ENCODE measurements at regions not wholly inside any gene's neighbourhood (a gene's known extent, or its start where the extent isn't known, plus 50 kb on each side); places are given as distances from the start of the nearest gene placed in this dataset.
A peak's percentile ranks its signal among the peaks of the same experiment; 100 is the strongest.

GRCh38 chr13:70249332-70250064, 141.2 kb upstream of the KLHL1 start (continued):
- TF ChIP-seq, protein P1, sequence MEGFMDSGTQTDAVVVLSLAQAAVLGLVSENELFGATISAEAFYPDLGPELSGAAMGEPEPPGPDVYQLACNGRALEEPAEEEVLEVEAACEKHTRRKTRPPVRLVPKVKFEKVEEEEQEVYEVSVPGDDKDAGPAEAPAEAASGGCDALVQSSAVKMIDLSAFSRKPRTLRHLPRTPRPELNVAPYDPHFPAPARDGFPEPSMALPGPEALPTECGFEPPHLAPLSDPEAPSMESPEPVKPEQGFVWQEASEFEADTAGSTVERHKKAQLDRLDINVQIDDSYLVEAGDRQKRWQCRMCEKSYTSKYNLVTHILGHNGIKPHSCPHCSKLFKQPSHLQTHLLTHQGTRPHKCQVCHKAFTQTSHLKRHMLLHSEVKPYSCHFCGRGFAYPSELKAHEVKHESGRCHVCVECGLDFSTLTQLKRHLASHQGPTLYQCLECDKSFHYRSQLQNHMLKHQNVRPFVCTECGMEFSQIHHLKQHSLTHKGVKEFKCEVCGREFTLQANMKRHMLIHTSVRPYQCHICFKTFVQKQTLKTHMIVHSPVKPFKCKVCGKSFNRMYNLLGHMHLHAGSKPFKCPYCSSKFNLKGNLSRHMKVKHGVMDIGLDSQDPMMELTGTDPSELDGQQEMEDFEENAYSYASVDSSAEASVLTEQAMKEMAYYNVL (CRISPR knock-in tag; IDR thresholded peaks at IDR 0.05; ENCODE audit: borderline replicate concordance): peak; percentile 36; the same call in 1 of the 2 replicates
- TF ChIP-seq ZSCAN22 (CRISPR knock-in tag; IDR thresholded peaks at IDR 0.05): no peak
- TF ChIP-seq ELF3 (CRISPR knock-in tag; IDR thresholded peaks at IDR 0.05): 0 out of 2 replicates have a peak, but pooled peaks have one; percentile 42
- no peak for TF ChIP-seq ATF7-NPFF (CRISPR knock-in tag; IDR thresholded peaks at IDR 0.05; ENCODE audit: low read depth)
- no peak for TF ChIP-seq ZNF550 (CRISPR knock-in tag; IDR thresholded peaks at IDR 0.05; ENCODE audit: borderline replicate concordance)
- no peak for TF ChIP-seq KLF13 (CRISPR knock-in tag; IDR thresholded peaks at IDR 0.05)
- TF ChIP-seq JUND (CRISPR knock-in tag; IDR thresholded peaks at IDR 0.05): no peak
- peak; percentile 71 for TF ChIP-seq FOSL1 (CRISPR knock-in tag; IDR thresholded peaks at IDR 0.05; ENCODE audit: borderline replicate concordance)
- TF ChIP-seq POLR2G (IDR thresholded peaks at IDR 0.05; ENCODE audit: low read depth, low read length): no peak
- TF ChIP-seq CENPBD1 (CRISPR knock-in tag; IDR thresholded peaks at IDR 0.05; ENCODE audit: borderline replicate concordance, low read depth): no peak
- TF ChIP-seq ZFP90 (CRISPR knock-in tag; IDR thresholded peaks at IDR 0.05; ENCODE audit: borderline replicate concordance): no peak
- TF ChIP-seq POGZ (CRISPR knock-in tag; IDR thresholded peaks at IDR 0.05): peak; percentile 26; the same call in 1 of the 2 replicates
- peak; percentile 85; the same call in 1 of the 2 replicates for TF ChIP-seq SOX5 (CRISPR knock-in tag; IDR thresholded peaks at IDR 0.05; ENCODE audit: borderline replicate concordance)
- no peak for TF ChIP-seq ZFX (CRISPR knock-in tag; IDR thresholded peaks at IDR 0.05; ENCODE audit: low read depth)
- TF ChIP-seq, protein P2, sequence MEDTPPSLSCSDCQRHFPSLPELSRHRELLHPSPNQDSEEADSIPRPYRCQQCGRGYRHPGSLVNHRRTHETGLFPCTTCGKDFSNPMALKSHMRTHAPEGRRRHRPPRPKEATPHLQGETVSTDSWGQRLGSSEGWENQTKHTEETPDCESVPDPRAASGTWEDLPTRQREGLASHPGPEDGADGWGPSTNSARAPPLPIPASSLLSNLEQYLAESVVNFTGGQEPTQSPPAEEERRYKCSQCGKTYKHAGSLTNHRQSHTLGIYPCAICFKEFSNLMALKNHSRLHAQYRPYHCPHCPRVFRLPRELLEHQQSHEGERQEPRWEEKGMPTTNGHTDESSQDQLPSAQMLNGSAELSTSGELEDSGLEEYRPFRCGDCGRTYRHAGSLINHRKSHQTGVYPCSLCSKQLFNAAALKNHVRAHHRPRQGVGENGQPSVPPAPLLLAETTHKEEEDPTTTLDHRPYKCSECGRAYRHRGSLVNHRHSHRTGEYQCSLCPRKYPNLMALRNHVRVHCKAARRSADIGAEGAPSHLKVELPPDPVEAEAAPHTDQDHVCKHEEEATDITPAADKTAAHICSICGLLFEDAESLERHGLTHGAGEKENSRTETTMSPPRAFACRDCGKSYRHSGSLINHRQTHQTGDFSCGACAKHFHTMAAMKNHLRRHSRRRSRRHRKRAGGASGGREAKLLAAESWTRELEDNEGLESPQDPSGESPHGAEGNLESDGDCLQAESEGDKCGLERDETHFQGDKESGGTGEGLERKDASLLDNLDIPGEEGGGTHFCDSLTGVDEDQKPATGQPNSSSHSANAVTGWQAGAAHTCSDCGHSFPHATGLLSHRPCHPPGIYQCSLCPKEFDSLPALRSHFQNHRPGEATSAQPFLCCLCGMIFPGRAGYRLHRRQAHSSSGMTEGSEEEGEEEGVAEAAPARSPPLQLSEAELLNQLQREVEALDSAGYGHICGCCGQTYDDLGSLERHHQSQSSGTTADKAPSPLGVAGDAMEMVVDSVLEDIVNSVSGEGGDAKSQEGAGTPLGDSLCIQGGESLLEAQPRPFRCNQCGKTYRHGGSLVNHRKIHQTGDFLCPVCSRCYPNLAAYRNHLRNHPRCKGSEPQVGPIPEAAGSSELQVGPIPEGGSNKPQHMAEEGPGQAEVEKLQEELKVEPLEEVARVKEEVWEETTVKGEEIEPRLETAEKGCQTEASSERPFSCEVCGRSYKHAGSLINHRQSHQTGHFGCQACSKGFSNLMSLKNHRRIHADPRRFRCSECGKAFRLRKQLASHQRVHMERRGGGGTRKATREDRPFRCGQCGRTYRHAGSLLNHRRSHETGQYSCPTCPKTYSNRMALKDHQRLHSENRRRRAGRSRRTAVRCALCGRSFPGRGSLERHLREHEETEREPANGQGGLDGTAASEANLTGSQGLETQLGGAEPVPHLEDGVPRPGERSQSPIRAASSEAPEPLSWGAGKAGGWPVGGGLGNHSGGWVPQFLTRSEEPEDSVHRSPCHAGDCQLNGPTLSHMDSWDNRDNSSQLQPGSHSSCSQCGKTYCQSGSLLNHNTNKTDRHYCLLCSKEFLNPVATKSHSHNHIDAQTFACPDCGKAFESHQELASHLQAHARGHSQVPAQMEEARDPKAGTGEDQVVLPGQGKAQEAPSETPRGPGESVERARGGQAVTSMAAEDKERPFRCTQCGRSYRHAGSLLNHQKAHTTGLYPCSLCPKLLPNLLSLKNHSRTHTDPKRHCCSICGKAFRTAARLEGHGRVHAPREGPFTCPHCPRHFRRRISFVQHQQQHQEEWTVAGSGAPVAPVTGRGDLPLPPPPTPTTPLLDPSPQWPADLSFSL (CRISPR knock-in tag; IDR thresholded peaks at IDR 0.05): no peak
- TF ChIP-seq DBP (CRISPR knock-in tag; IDR thresholded peaks at IDR 0.05; ENCODE audit: not compliant biosample characterization): no peak
- peak; percentile 85; the same call in 1 of the 2 replicates for TF ChIP-seq ETV5 (CRISPR knock-in tag; IDR thresholded peaks at IDR 0.05; ENCODE audit: borderline replicate concordance)
- no peak for TF ChIP-seq GATA4 (IDR thresholded peaks at IDR 0.05; ENCODE audit: borderline replicate concordance, low read depth)
- peak; percentile 42; the same call in 1 of the 2 replicates for TF ChIP-seq ZNF644 (CRISPR knock-in tag; IDR thresholded peaks at IDR 0.05; ENCODE audit: low read depth)
- TF ChIP-seq REPIN1 (CRISPR knock-in tag; IDR thresholded peaks at IDR 0.05; ENCODE audit: borderline replicate concordance, low read depth): no peak
